Activated T-cell treated with anti-CD3 and anti-CD28 coated beads for 48 hours (primary cell): ENCODE measurements at regions not wholly inside any gene's neighbourhood (a gene's known extent, or its start where the extent isn't known, plus 50 kb on each side); places are given as distances from the start of the nearest gene placed in this dataset.
A peak's percentile ranks its signal among the peaks of the same experiment; 100 is the strongest.

Source experiments
- DNase-seq: peaks from one replicate; pipeline ENCODE4 v3.0.0-alpha.2; 2020; ENCODE audit warnings: low read depth

GRCh38 chr2:126774761-126775160, 118.8 kb downstream of the GYPC start:
- no peak for DNase-seq

GRCh38 chr2:126775300-126775985, 119.5 kb downstream of the GYPC start:
- no peak for DNase-seq

- no peak for DNase-seq
Measured at GRCh38 chr2:126776255-126776654, 120.3 kb downstream of the GYPC start.

- peak; percentile 79 for DNase-seq
Measured at GRCh38 chr2:126776692-126777619, 121.0 kb downstream of the GYPC start.

- no peak for DNase-seq
Measured at GRCh38 chr2:126777620-126777978, 121.1 kb upstream of the TEX51 start.

- no peak for DNase-seq
Measured at GRCh38 chr2:126778561-126779501, 119.9 kb upstream of the TEX51 start.

- DNase-seq, result no peak
Measured at GRCh38 chr2:126781206-126781605, 117.5 kb upstream of the TEX51 start.

GRCh38 chr2:126781806-126782205, 116.9 kb upstream of the TEX51 start:
- no peak for DNase-seq

- no peak for DNase-seq
Measured at GRCh38 chr2:126782648-126783047, 116.0 kb upstream of the TEX51 start.

GRCh38 chr2:126783341-126783740, 115.3 kb upstream of the TEX51 start:
- DNase-seq, result no peak

GRCh38 chr2:126784045-126784444, 114.6 kb upstream of the TEX51 start:
- no peak for DNase-seq

GRCh38 chr2:126784621-126785020, 114.1 kb upstream of the TEX51 start:
- no peak for DNase-seq

- no peak for DNase-seq
Measured at GRCh38 chr2:126785236-126785635, 113.5 kb upstream of the TEX51 start.

- DNase-seq, result no peak
Measured at GRCh38 chr2:126785862-126786261, 112.8 kb upstream of the TEX51 start.

- DNase-seq, result no peak
Measured at GRCh38 chr2:126786765-126787164, 111.9 kb upstream of the TEX51 start.

GRCh38 chr2:126787289-126787688, 111.4 kb upstream of the TEX51 start:
- DNase-seq, result no peak

- no peak for DNase-seq
Measured at GRCh38 chr2:126788113-126788512, 110.6 kb upstream of the TEX51 start.

- no peak for DNase-seq
Measured at GRCh38 chr2:126788652-126789051, 110.0 kb upstream of the TEX51 start.

- no peak for DNase-seq
Measured at GRCh38 chr2:126790987-126791780, 107.5 kb upstream of the TEX51 start.

GRCh38 chr2:126792186-126792585, 106.5 kb upstream of the TEX51 start:
- DNase-seq, result no peak

- DNase-seq, result no peak
Measured at GRCh38 chr2:126792993-126793392, 105.7 kb upstream of the TEX51 start.
